K562 (cell line): ENCODE measurements at regions not wholly inside any gene's neighbourhood (a gene's known extent, or its start where the extent isn't known, plus 50 kb on each side); places are given as distances from the start of the nearest gene placed in this dataset.

Experiments used
- ATAC-seq: fragments of 200-7000 bp; cut with Tn5 transposase; 3 replicates; pipeline ENCODE4 v1.9.1; 2020; ENCODE audit warnings: moderate library complexity
- BruUV-seq: library from RNA; stranded (reverse); fragments of 400-500 nt; replicated peaks from 2 replicates; lab custom pipeline; 2021; lab: Mats Ljungman, UMichigan
- CTCF ChIA-PET: fragments of 300-600 bp; formaldehyde crosslinking; extraction: SDS; loops from one replicate; lab custom pipeline; 2021; ENCODE audit warnings: low intra/inter-chr PET ratio; lab: Yijun Ruan, JAX
- POLR2A ChIA-PET: fragments of 300-600, 350-650 bp; sonication (Branson Sonifier 250); formaldehyde crosslinking; extraction: SDS; loops from one replicate; lab custom pipeline; 2021; ENCODE audit warnings: antibody characterized with exemption, inconsistent platforms; lab: Yijun Ruan, JAX
- DNase-seq, 4 experiments: peaks; one replicate each; pipeline versions ENCODE4 v3.0.0 to v3.0.0-alpha.2; 2011 to 2018; ENCODE audit warnings: low spot score in 3 of 4, mixed read lengths in 3 of 4; ENCODE audit errors: extremely low read depth in 1 of 4
- FAIRE-seq: peaks from 2 replicates; lab custom pipeline; 2011; peaks lifted over from hg19 to GRCh38; lab: Jason Lieb, UNC
- H2AFZ ChIP-seq: 2 replicates; pipeline ENCODE4 v1.6.0; 2011; ENCODE audit warnings: low read depth, low read length, control low read depth, inconsistent platforms
- H3K27ac ChIP-seq: fragments of 200-600 bp; 3 replicates; pipeline ENCODE4 v1.8.0; 2011; ENCODE audit warnings: low read depth, mild to moderate bottlenecking, control low read depth, inconsistent platforms, low read length, moderate library complexity, mixed read lengths; ENCODE audit errors: extremely low read depth
- H3K27me3 ChIP-seq, 2 experiments: fragments of 300-600 bp in 1 of 2; 2 replicates in 1 of 2; 3 replicates in 1 of 2; pipeline versions ENCODE4 v1.6.0 to v1.8.0; 2011; ENCODE audit warnings: inconsistent platforms in 2 of 2, low read length in 2 of 2, mild to moderate bottlenecking in 1 of 2, mixed read lengths in 1 of 2, moderate library complexity in 1 of 2; ENCODE audit not compliant: control insufficient read depth in 2 of 2, insufficient read depth in 2 of 2
- H3K36me3 ChIP-seq: fragments of 300-600 bp; 3 replicates; pipeline ENCODE4 v1.8.0; 2011; ENCODE audit warnings: mild to moderate bottlenecking, low read length, inconsistent platforms; ENCODE audit not compliant: control insufficient read depth, insufficient read depth
- H3K4me1 ChIP-seq, 2 experiments: fragments of 200-600 bp in 1 of 2; replicated peaks in 1 of 2; 2 replicates in 1 of 2; 3 replicates in 1 of 2; pipeline versions ENCODE4 v1.5.1 to v1.8.0; 2011; ENCODE audit warnings: inconsistent platforms in 2 of 2, low read length in 2 of 2, mild to moderate bottlenecking in 1 of 2, mixed read lengths in 1 of 2, moderate library complexity in 1 of 2; ENCODE audit not compliant: control insufficient read depth in 2 of 2, insufficient read depth in 2 of 2
- H3K4me2 ChIP-seq: 2 replicates; pipeline ENCODE4 v1.6.1; 2011; ENCODE audit warnings: low read length, control low read depth, inconsistent platforms, mixed read lengths; ENCODE audit not compliant: insufficient read depth
- H3K4me3 ChIP-seq: fragments of 200-600 bp; sonication (generic), shearing (Covaris generic); 2 replicates; pipeline ENCODE4 v1.5.1; 2016; ENCODE audit warnings: control low read depth, inconsistent platforms
- H3K79me2 ChIP-seq: fragments of 200-600 bp; 3 replicates; pipeline ENCODE4 v1.8.0; 2011; ENCODE audit warnings: low read length, inconsistent platforms; ENCODE audit not compliant: control insufficient read depth, insufficient read depth
- H3K9ac ChIP-seq, 2 experiments: 2 replicates each; pipeline versions ENCODE4 v1.6.0 to v1.6.1; 2011; ENCODE audit warnings: low read depth in 2 of 2, low read length in 2 of 2, control low read depth in 1 of 2, inconsistent platforms in 1 of 2, mild to moderate bottlenecking in 1 of 2, mixed read lengths in 1 of 2; ENCODE audit not compliant: insufficient read depth in 1 of 2
- H3K9me1 ChIP-seq: one replicate; pipeline ENCODE4 v1.6.0; 2011; ENCODE audit warnings: inconsistent platforms, mild to moderate bottlenecking, low read length, moderate library complexity; ENCODE audit not compliant: control insufficient read depth, insufficient read depth
- H3K9me3 ChIP-seq: replicated peaks from 2 replicates; pipeline ENCODE4 v1.5.1; 2011; ENCODE audit warnings: low read depth, low read length, inconsistent platforms; ENCODE audit not compliant: control insufficient read depth, insufficient read depth
- H4K20me1 ChIP-seq: replicated peaks from 2 replicates; pipeline ENCODE4 v1.6.1; 2011; ENCODE audit warnings: low read length, inconsistent platforms, mixed read lengths; ENCODE audit not compliant: control insufficient read depth, insufficient read depth
- FOXM1 ChIP-seq, 2 experiments: fragments of 450-650 bp in 1 of 2; sonication (generic) in 1 of 2; formaldehyde crosslinking in 1 of 2; IDR thresholded peaks; 2 replicates each; pipeline versions ENCODE4 v1.6.1 to v1.9.0; 2017 to 2022; ENCODE audit warnings: low read depth in 2 of 2, mild to moderate bottlenecking in 2 of 2, missing genetic modification reagents in 1 of 2, moderate library complexity in 1 of 2
- ILK ChIP-seq: fragments of 450-650 bp; IDR thresholded peaks from 2 replicates; pipeline ENCODE4 v1.6.1; 2016; ENCODE audit warnings: missing genetic modification characterization, low read depth, mild to moderate bottlenecking, missing compliant biosample characterization, moderate library complexity, borderline replicate concordance
- KDM5B ChIP-seq: fragments of 200-600 bp; sonication (generic); IDR thresholded peaks from 2 replicates; pipeline ENCODE4 v1.6.1; 2012; ENCODE audit warnings: low read depth, mild to moderate bottlenecking, moderate library complexity, low read length, control low read depth, inconsistent platforms; ENCODE audit not compliant: insufficient replicate concordance
- NONO ChIP-seq, 2 experiments: fragments of 200-400 bp in 1 of 2; fragments of 450-650 bp in 1 of 2; formaldehyde crosslinking in 1 of 2; IDR thresholded peaks; 2 replicates each; pipeline ENCODE4 v1.6.1; 2017; ENCODE audit warnings: low read depth in 2 of 2, mild to moderate bottlenecking in 2 of 2, moderate library complexity in 2 of 2, low read length in 1 of 2
- NR4A1 ChIP-seq, 2 experiments: fragments of 250-450 bp in 1 of 2; fragments of 450-650 bp in 1 of 2; sonication (Bioruptor Pico) in 1 of 2; IDR thresholded peaks; 2 replicates each; pipeline versions ENCODE4 v1.4.0 to v1.6.1; 2016 to 2020; ENCODE audit warnings: mild to moderate bottlenecking in 2 of 2, missing compliant biosample characterization in 1 of 2, missing genetic modification characterization in 1 of 2, moderate library complexity in 1 of 2
- PCBP1 ChIP-seq: fragments of 200-400 bp; formaldehyde crosslinking; IDR thresholded peaks from 2 replicates; pipeline ENCODE4 v1.6.1; 2018; ENCODE audit warnings: mild to moderate bottlenecking, low read depth, low read length; ENCODE audit not compliant: poor library complexity, severe bottlenecking
- PTRF ChIP-seq: fragments of 450-650 bp; IDR thresholded peaks from 2 replicates; pipeline ENCODE4 v1.6.1; 2016; ENCODE audit warnings: mild to moderate bottlenecking, missing genetic modification characterization, missing compliant biosample characterization
- SAFB ChIP-seq: fragments of 200-400 bp; formaldehyde crosslinking; IDR thresholded peaks from 2 replicates; pipeline ENCODE4 v1.6.1; 2017; ENCODE audit warnings: low read depth, low read length, borderline replicate concordance
- SP1 ChIP-seq: sonication (generic); formaldehyde crosslinking; IDR thresholded peaks from 2 replicates; pipeline ENCODE4 v1.8.1; 2022; ENCODE audit warnings: mild to moderate bottlenecking, missing genetic modification reagents
- SUPT5H ChIP-seq: fragments of 450-650 bp; IDR thresholded peaks from 2 replicates; pipeline ENCODE4 v1.6.1; 2016
- ZNF507 ChIP-seq: conservative IDR thresholded peaks from 2 replicates; pipeline ENCODE4 v1.6.1; 2017; ENCODE audit warnings: missing genetic modification characterization, missing compliant biosample characterization
- WGBS: fragments of 100-300 bp; shearing (Covaris generic); methylation state at CpG from one replicate; pipeline ENCODE4 v1.1.6; 2016; ENCODE audit warnings: low coverage, mixed read lengths; ENCODE audit not compliant: insufficient coverage; ENCODE audit errors: missing lambda C conversion rate; 5-methylcytosine and 5-hydroxymethylcytosine counted together
- in situ Hi-C: fragments of 300-500 bp; cut with MboI; formaldehyde crosslinking; loops from 4 replicates; pipeline ENCODE4 v1.15.0; 2018; ENCODE audit warnings: inconsistent platforms, mixed read lengths
- intact Hi-C: fragments of 100-400 bp; cut with micrococcal nuclease; formaldehyde crosslinking; loops from 2 replicates; pipeline ENCODE4 v1.14.2; 2022
- TF ChIP-seq, protein P1 (sequence below), 2 experiments: fragments of 450-650 bp; IDR thresholded peaks; 2 replicates each; pipeline ENCODE4 v1.6.1; 2018; ENCODE audit warnings: mild to moderate bottlenecking in 2 of 2, low read depth in 1 of 2; ENCODE audit not compliant: partially characterized antibody in 2 of 2

DNA sequence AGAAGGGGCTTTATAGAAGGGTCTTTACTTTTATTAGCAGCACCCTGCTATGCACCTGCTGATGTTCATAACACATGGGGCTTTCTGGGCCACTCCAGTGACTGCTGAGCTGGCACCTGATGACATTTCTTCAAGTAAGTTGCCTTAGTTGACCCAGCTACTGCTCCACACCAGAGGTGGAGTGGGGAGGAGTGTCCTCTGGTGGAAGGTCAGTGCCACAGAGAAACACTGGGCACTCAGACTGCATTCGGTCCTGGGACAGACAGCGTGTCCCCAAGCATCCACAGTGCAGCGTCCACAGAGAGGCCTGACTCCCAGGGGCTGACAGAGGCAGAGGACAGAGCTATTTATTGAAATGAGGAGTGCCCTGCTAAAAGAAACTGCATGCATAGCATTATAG lies 74.9 kb upstream of the NSMCE3 start:
- TF ChIP-seq ILK (tag) = no peak
- TF ChIP-seq SUPT5H = no peak
- TF ChIP-seq KDM5B = no peak
- no peak for TF ChIP-seq PTRF (tag)
- 20% methylated on average over 3 of the region's 3 CpGs for WGBS
- peaks cover 13 to 36% of the 10 kb centered on the region in 2 experiments; a peak in 4 of 5 replicates for H3K27me3 ChIP-seq
- no peak overlapping the region for H3K4me2 ChIP-seq
- intact Hi-C loops (no loop called here), in situ Hi-C loops (no loop called here)
- DNase-seq (no peak), ATAC-seq (no peak), FAIRE-seq (no peak)
- H3K9me3 ChIP-seq = no peaks in the 10 kb centered on the region
- no peak overlapping the region for H3K9ac ChIP-seq
- H3K9me1 ChIP-seq = no peaks in the 10 kb centered on the region
- H3K4me1 ChIP-seq = peaks cover 0 to 2% of the 10 kb centered on the region in 2 experiments; a peak in 1 of 5 replicates
- H3K36me3 ChIP-seq = no peaks in the 10 kb centered on the region
- no peaks in the 10 kb centered on the region for H4K20me1 ChIP-seq
- BruUV-seq = no TSS peak
- no peaks in the 10 kb centered on the region for H3K79me2 ChIP-seq
- CTCF ChIA-PET = no interaction called here
- no peak overlapping the region for H3K27ac ChIP-seq
- POLR2A ChIA-PET = interaction anchor here (1.4 kb wide), 1 partner anchor 12 kb away, joined by 4 read pairs; no protein-coding TSS in a partner anchor
- H3K4me3 ChIP-seq = no peak overlapping the region
- H2AFZ ChIP-seq = no peak overlapping the region

DNA sequence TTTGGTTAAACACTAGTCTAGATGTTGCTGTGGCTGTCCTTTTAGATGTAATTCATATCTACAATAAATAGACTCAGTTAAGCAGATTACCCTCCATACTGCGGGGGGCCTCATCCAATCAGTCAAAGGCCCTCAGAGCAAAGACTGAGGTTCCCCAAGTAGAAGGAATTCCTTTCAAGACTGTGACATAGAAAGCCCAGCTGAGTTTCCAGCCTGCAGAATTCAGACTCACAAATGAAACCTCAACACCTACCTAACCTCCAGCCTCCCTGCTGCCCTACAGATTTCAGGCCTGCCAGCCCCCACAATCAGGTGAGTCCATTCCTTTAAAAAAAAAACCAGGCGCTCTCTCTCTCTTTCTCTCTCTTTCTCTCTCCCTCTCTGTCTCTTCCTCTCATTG lies 73.6 kb upstream of the NSMCE3 start:
- in situ Hi-C loops (no loop called here), intact Hi-C loops (no loop called here)
- ATAC-seq (no peak), DNase-seq (no peak), FAIRE-seq (no peak)
- peaks cover 12 to 35% of the 10 kb centered on the region in 2 experiments; a peak in 4 of 5 replicates for H3K27me3 ChIP-seq
- H3K4me2 ChIP-seq = no peak overlapping the region
- 0% methylated on average over 1 of the region's 2 CpGs for WGBS
- H3K4me3 ChIP-seq = no peak overlapping the region
- no peaks in the 10 kb centered on the region for H3K9me3 ChIP-seq
- no peak overlapping the region for H3K27ac ChIP-seq
- H3K79me2 ChIP-seq = no peaks in the 10 kb centered on the region
- no peak overlapping the region for H2AFZ ChIP-seq
- no peaks in the 10 kb centered on the region for H4K20me1 ChIP-seq
- H3K9ac ChIP-seq = no peak overlapping the region
- no peaks in the 10 kb centered on the region for H3K9me1 ChIP-seq
- no peaks in the 10 kb centered on the region for H3K36me3 ChIP-seq
- peaks cover 0 to 2% of the 10 kb centered on the region in 2 experiments; a peak in 1 of 5 replicates for H3K4me1 ChIP-seq
- BruUV-seq = no TSS peak
- CTCF ChIA-PET = no interaction called here
- POLR2A ChIA-PET = interaction anchor here (0.6 kb wide), 1 partner anchor 134 kb away, joined by 3 read pairs; no protein-coding TSS in a partner anchor
- TF ChIP-seq, protein P1, sequence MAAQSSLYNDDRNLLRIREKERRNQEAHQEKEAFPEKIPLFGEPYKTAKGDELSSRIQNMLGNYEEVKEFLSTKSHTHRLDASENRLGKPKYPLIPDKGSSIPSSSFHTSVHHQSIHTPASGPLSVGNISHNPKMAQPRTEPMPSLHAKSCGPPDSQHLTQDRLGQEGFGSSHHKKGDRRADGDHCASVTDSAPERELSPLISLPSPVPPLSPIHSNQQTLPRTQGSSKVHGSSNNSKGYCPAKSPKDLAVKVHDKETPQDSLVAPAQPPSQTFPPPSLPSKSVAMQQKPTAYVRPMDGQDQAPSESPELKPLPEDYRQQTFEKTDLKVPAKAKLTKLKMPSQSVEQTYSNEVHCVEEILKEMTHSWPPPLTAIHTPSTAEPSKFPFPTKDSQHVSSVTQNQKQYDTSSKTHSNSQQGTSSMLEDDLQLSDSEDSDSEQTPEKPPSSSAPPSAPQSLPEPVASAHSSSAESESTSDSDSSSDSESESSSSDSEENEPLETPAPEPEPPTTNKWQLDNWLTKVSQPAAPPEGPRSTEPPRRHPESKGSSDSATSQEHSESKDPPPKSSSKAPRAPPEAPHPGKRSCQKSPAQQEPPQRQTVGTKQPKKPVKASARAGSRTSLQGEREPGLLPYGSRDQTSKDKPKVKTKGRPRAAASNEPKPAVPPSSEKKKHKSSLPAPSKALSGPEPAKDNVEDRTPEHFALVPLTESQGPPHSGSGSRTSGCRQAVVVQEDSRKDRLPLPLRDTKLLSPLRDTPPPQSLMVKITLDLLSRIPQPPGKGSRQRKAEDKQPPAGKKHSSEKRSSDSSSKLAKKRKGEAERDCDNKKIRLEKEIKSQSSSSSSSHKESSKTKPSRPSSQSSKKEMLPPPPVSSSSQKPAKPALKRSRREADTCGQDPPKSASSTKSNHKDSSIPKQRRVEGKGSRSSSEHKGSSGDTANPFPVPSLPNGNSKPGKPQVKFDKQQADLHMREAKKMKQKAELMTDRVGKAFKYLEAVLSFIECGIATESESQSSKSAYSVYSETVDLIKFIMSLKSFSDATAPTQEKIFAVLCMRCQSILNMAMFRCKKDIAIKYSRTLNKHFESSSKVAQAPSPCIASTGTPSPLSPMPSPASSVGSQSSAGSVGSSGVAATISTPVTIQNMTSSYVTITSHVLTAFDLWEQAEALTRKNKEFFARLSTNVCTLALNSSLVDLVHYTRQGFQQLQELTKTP (IDR thresholded peaks at IDR 0.05; ENCODE audit: low read depth in 1 of 2, partially characterized antibody in 2 of 2) = no peak
- TF ChIP-seq SP1 (CRISPR knock-in tag) (no peak), FOXM1 (IDR thresholded peaks at IDR 0.05; ENCODE audit: low read depth) (no peak), FOXM1 (CRISPR knock-in tag; IDR thresholded peaks at IDR 0.05; ENCODE audit: low read depth) (no peak), NONO (IDR thresholded peaks at IDR 0.05; ENCODE audit: low read depth in 2 of 2, low read length in 1 of 2) (no peak), ZNF507 (no peak), NR4A1 (CRISPR knock-in tag; IDR thresholded peaks at IDR 0.05) (no peak), NR4A1 (tag; IDR thresholded peaks at IDR 0.05) (no peak), SAFB (no peak), PCBP1 (no peak)
